Neuronal stem cell (in vitro differentiated cells): ENCODE measurements at regions not wholly inside any gene's neighbourhood (a gene's known extent, or its start where the extent isn't known, plus 50 kb on each side); places are given as distances from the start of the nearest gene placed in this dataset.

Source experiments
- DNase-seq: peaks from one replicate; pipeline ENCODE4 v3.0.0-alpha.2; 2013; ENCODE audit warnings: low spot score
- H2AFZ ChIP-seq: one replicate; pipeline ENCODE4 v1.6.1; 2013; ENCODE audit warnings: mild to moderate bottlenecking, low read length, inconsistent platforms
- H2AK5ac ChIP-seq: 2 replicates; pipeline ENCODE4 v1.6.1; 2013; ENCODE audit warnings: low read depth, mild to moderate bottlenecking, inconsistent platforms, low read length, moderate library complexity, mixed read lengths
- H2BK120ac ChIP-seq: 2 replicates; pipeline ENCODE4 v1.6.1; 2013; ENCODE audit warnings: low read depth, mild to moderate bottlenecking, inconsistent platforms, low read length, moderate library complexity, mixed read lengths
- H2BK12ac ChIP-seq: one replicate; pipeline ENCODE4 v1.6.1; 2013; ENCODE audit warnings: low read length, inconsistent platforms
- H2BK15ac ChIP-seq: 2 replicates; pipeline ENCODE4 v1.6.1; 2013; ENCODE audit warnings: mild to moderate bottlenecking, low read length, inconsistent platforms, mixed read lengths
- H2BK5ac ChIP-seq: one replicate; pipeline ENCODE4 v1.6.1; 2013; ENCODE audit warnings: inconsistent platforms, mild to moderate bottlenecking, low read length, moderate library complexity
- H3K14ac ChIP-seq: one replicate; pipeline ENCODE4 v1.6.1; 2013; ENCODE audit warnings: low read length, inconsistent platforms
- H3K18ac ChIP-seq: 2 replicates; pipeline ENCODE4 v1.6.1; 2013; ENCODE audit warnings: low read length, inconsistent platforms
- H3K23ac ChIP-seq: 2 replicates; pipeline ENCODE4 v1.6.1; 2013; ENCODE audit warnings: low read depth, mild to moderate bottlenecking, mixed read lengths, low read length, inconsistent platforms; ENCODE audit not compliant: poor library complexity
- H3K27ac ChIP-seq: replicated peaks from 3 replicates; pipeline ENCODE4 v1.5.1; 2013; ENCODE audit warnings: low read length, inconsistent platforms
- H3K27me3 ChIP-seq, 3 experiments: 2 replicates each; pipeline ENCODE4 v1.6.1; 2013; ENCODE audit warnings: low read length in 3 of 3, mild to moderate bottlenecking in 2 of 3, inconsistent platforms in 1 of 3, low read depth in 1 of 3, mixed read lengths in 1 of 3, moderate library complexity in 1 of 3; ENCODE audit not compliant: control insufficient read depth in 3 of 3, insufficient read depth in 3 of 3
- H3K36me3 ChIP-seq, 2 donors: replicated peaks in 1 of 2; 2 replicates each; pipeline ENCODE4 v1.6.1; 2013; ENCODE audit warnings: low read length in 2 of 2; ENCODE audit not compliant: control insufficient read depth in 2 of 2, insufficient read depth in 2 of 2
- H3K4ac ChIP-seq: 2 replicates; pipeline ENCODE4 v1.6.1; 2013; ENCODE audit warnings: inconsistent platforms, mild to moderate bottlenecking, low read length, moderate library complexity
- H3K4me1 ChIP-seq, 2 donors: 1 replicate in 1 of 2; 2 replicates in 1 of 2; pipeline ENCODE4 v1.6.1; 2013; ENCODE audit warnings: low read length in 2 of 2, low read depth in 1 of 2; ENCODE audit not compliant: control insufficient read depth in 2 of 2, insufficient read depth in 1 of 2
- H3K4me2 ChIP-seq: one replicate; pipeline ENCODE4 v1.6.1; 2013; ENCODE audit warnings: mild to moderate bottlenecking, low read length, inconsistent platforms; ENCODE audit not compliant: insufficient read depth, poor library complexity, severe bottlenecking
- H3K4me3 ChIP-seq, 2 donors: 2 replicates each; pipeline ENCODE4 v1.5.1; 2013; ENCODE audit warnings: low read length in 2 of 2, mild to moderate bottlenecking in 2 of 2, inconsistent platforms in 1 of 2, moderate library complexity in 1 of 2
- H3K79me1 ChIP-seq: one replicate; pipeline ENCODE4 v1.6.1; 2013; ENCODE audit warnings: low read depth, mild to moderate bottlenecking, inconsistent platforms, low read length, moderate library complexity
- H3K9ac ChIP-seq: one replicate; pipeline ENCODE4 v1.6.1; 2013; ENCODE audit warnings: mild to moderate bottlenecking, low read depth, low read length, inconsistent platforms; ENCODE audit not compliant: poor library complexity
- H3K9me3 ChIP-seq, 2 donors: replicated peaks in 1 of 2; 2 replicates each; pipeline versions ENCODE3 to v1.6.1; 2013; ENCODE audit warnings: low read length in 2 of 2, mild to moderate bottlenecking in 2 of 2, inconsistent platforms in 1 of 2, low read depth in 1 of 2, mixed read lengths in 1 of 2, moderate library complexity in 1 of 2; ENCODE audit not compliant: control insufficient read depth in 2 of 2, insufficient read depth in 1 of 2
- H4K8ac ChIP-seq: one replicate; pipeline ENCODE4 v1.6.1; 2013; ENCODE audit warnings: low read depth, mild to moderate bottlenecking, inconsistent platforms, low read length, moderate library complexity
- H4K91ac ChIP-seq: one replicate; pipeline ENCODE4 v1.6.1; 2013; ENCODE audit warnings: low read length, low read depth, mild to moderate bottlenecking, inconsistent platforms; ENCODE audit not compliant: poor library complexity
- WGBS, 2 donors: extraction: QIAGEN DNeasy Blood & Tissue Kit; methylation state at CpG; one replicate each; pipeline ENCODE4 v1.1.7; 2013; ENCODE audit warnings: missing lambda C conversion rate in 2 of 2, mixed read lengths in 1 of 2; ENCODE audit not compliant: insufficient read length in 2 of 2, insufficient replicate concordance in 1 of 2; ENCODE audit errors: extremely low coverage in 2 of 2; 5-methylcytosine and 5-hydroxymethylcytosine counted together

DNA sequence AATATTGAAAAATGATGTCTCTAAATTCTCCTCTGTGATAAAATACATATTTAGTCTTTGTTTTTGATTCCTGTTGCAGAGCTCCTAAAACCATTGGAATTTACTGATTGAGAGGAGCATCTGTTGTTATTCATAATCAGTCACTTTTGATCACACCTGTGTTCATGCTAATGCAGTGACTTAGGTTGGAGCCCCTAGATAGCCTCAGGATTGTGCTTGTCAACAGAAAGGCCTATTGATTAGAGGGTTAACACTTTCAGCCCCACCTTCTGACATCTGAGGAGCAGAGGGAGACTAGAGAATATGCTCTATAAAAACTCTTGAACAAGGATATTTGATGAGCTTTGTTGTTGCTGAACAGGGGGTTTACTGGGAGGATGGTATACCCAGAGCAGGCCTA is 409.5 kb upstream of the ADGRL3 start:
- Histone ChIP-seq H4K91ac (no peak overlapping the region), H2BK12ac (no peak overlapping the region), H3K14ac (no peak overlapping the region), H3K79me1 (no peaks in the 10 kb centered on the region), H4K8ac (no peak overlapping the region), H3K9me3 (no peaks in the 10 kb centered on the region), H3K4me3 (no peak overlapping the region), H3K27me3 (no peaks in the 10 kb centered on the region), H3K4me2 (no peak overlapping the region), H3K36me3 (no peaks in the 10 kb centered on the region), H2AK5ac (no peak overlapping the region), H3K23ac (no peak overlapping the region), H2BK120ac (no peak overlapping the region), H2AFZ (no peak overlapping the region), H2BK15ac (no peak overlapping the region), H3K9ac (no peak overlapping the region), H3K18ac (no peak overlapping the region), H3K4me1 (no peaks in the 10 kb centered on the region), H3K27ac (no peak overlapping the region), H3K4ac (no peak overlapping the region), H2BK5ac (no peak overlapping the region)
- DNase-seq, result no peak

DNA sequence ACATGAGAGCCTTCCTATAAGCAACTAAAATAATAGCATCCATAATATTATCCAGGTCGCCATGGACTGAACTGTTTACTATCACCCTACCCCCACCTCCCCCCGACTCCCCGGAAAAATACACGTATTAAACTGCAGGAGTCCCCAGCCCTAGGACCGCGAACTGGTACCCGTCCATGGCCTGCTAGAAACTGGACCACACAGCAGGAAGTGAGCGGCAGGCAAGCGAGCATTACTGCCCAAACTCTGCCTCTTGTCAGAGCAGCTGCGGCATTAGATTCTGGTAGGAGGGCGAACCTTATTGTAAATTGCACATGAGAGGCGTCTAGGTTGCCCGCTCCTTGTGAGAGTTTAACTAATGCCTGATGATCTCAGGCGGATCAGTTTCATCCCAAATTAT is 405.8 kb upstream of the ADGRL3 start:
- no peaks in the 10 kb centered on the region for H3K27me3 ChIP-seq

DNA sequence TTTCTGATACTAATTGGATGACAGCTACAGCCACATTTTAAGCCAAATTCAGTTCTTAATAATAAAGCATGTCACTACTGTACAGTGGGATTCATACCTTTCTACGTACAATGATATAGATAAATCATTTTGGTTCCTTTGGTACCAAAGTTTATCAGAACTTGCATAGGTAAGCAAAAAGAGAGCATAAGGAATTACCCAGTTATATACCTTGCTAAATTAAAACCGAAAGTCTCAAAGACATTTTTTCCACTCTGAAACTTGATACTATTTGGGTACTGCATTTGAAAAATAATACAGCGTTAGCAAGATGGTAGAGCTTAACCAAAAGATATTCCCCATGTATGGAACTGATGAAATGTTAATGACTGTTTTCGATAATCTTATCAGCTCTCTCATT is 400.9 kb upstream of the ADGRL3 start:
- H4K91ac ChIP-seq, result no peak overlapping the region
- no peak overlapping the region for H2BK120ac ChIP-seq
- no peaks in the 10 kb centered on the region for H3K79me1 ChIP-seq
- no peak overlapping the region for H2AFZ ChIP-seq
- no peak overlapping the region for H3K9ac ChIP-seq
- no peak overlapping the region for H2BK15ac ChIP-seq
- H3K4me1 ChIP-seq, result no peaks in the 10 kb centered on the region
- H2BK12ac ChIP-seq, result no peak overlapping the region
- no peak overlapping the region for H4K8ac ChIP-seq
- WGBS, 2 donors, result no CpG with 5 or more reads among the region's 4 CpGs
- DNase-seq, result no peak
- H3K18ac ChIP-seq, result no peak overlapping the region
- no peaks in the 10 kb centered on the region for H3K27me3 ChIP-seq
- no peak overlapping the region for H2BK5ac ChIP-seq
- H3K4me3 ChIP-seq, result no peak overlapping the region
- no peaks in the 10 kb centered on the region for H3K36me3 ChIP-seq
- no peak overlapping the region for H3K4me2 ChIP-seq
- H3K4ac ChIP-seq, result no peak overlapping the region
- no peak overlapping the region for H3K23ac ChIP-seq
- H3K9me3 ChIP-seq, result no peaks in the 10 kb centered on the region
- H3K14ac ChIP-seq, result no peak overlapping the region
- no peak overlapping the region for H3K27ac ChIP-seq
- no peak overlapping the region for H2AK5ac ChIP-seq

More for the DNA sequence above, 405.8 kb upstream of the ADGRL3 start:
- no peak overlapping the region for H3K4ac ChIP-seq
- H3K4me3 ChIP-seq, result no peak overlapping the region
- H3K9me3 ChIP-seq, result no peaks in the 10 kb centered on the region
- no peak overlapping the region for H4K8ac ChIP-seq
- H2BK15ac ChIP-seq, result no peak overlapping the region
- no CpG with 5 or more reads among the region's 14 CpGs for WGBS, 2 donors
- H3K4me2 ChIP-seq, result no peak overlapping the region
- H3K9ac ChIP-seq, result no peak overlapping the region
- no peak overlapping the region for H3K27ac ChIP-seq
- no peak overlapping the region for H2BK120ac ChIP-seq
- no peaks in the 10 kb centered on the region for H3K4me1 ChIP-seq
- H2AK5ac ChIP-seq, result no peak overlapping the region
- H3K14ac ChIP-seq, result no peak overlapping the region
- H2BK5ac ChIP-seq, result no peak overlapping the region
- DNase-seq, result no peak
- no peak overlapping the region for H2AFZ ChIP-seq
- no peak overlapping the region for H3K18ac ChIP-seq
- no peaks in the 10 kb centered on the region for H3K36me3 ChIP-seq
- H3K79me1 ChIP-seq, result no peaks in the 10 kb centered on the region
- no peak overlapping the region for H3K23ac ChIP-seq
- H4K91ac ChIP-seq, result no peak overlapping the region
- H2BK12ac ChIP-seq, result no peak overlapping the region

DNA sequence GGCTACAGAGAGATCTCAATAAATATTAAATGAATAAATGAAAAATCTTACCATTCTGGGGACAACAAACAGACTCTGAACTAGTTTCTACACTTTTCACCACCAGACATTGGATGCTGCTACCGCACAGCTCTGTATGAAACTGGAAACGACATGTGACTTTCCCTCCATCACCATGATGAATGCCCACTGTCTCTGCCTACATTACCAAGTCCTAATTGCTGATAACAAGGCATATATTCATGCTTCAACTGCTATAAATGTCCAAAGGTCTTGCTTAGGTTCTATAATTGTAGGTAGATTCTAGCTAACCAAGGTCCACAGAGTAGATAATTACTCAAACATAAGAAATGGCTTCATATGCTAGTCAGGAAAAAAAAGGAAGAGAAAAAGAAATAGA is 399.4 kb upstream of the ADGRL3 start:
- Histone ChIP-seq H3K27ac (no peak overlapping the region), H2BK12ac (no peak overlapping the region), H3K9me3 (no peaks in the 10 kb centered on the region), H4K8ac (no peak overlapping the region), H4K91ac (no peak overlapping the region), H3K4me2 (no peak overlapping the region), H3K4me1 (no peaks in the 10 kb centered on the region), H2BK15ac (no peak overlapping the region), H2AK5ac (no peak overlapping the region), H3K23ac (no peak overlapping the region), H3K14ac (no peak overlapping the region), H3K4ac (no peak overlapping the region), H3K27me3 (no peaks in the 10 kb centered on the region), H3K79me1 (no peaks in the 10 kb centered on the region), H3K36me3 (no peaks in the 10 kb centered on the region), H2BK120ac (no peak overlapping the region), H3K4me3 (no peak overlapping the region), H2AFZ (no peak overlapping the region), H3K9ac (no peak overlapping the region), H2BK5ac (no peak overlapping the region), H3K18ac (no peak overlapping the region)
- WGBS, 2 donors, result no CpG with 5 or more reads among the region's 2 CpGs
- no peak for DNase-seq
